ENCODE measurements at regions not wholly inside any gene's neighbourhood (a gene's known extent, or its start where the extent isn't known, plus 50 kb on each side); places are given as distances from the start of the nearest gene placed in this dataset.

GRCh38 chr12:89889062-89889461 is 180.4 kb upstream of the ATP2B1 start:
- Histone ChIP-seq H3K4me2 (ENCODE audit: low read depth, low read length) (no peak overlapping the region), H2AFZ (ENCODE audit: low read length) (no peak overlapping the region), H3K27me3 (replicated peaks; ENCODE audit: insufficient read depth, low read length) (no peaks in the 10 kb centered on the region), H3K9me3 (replicated peaks; ENCODE audit: insufficient read depth, low read length) (no peaks in the 10 kb centered on the region), H3F3A (ENCODE audit: insufficient read depth, low read length) (no peaks in the 10 kb centered on the region), H3K79me2 (ENCODE audit: low read length) (no peaks in the 10 kb centered on the region), H3K4me1 (ENCODE audit: low read length) (no peaks in the 10 kb centered on the region), H4K20me1 (ENCODE audit: insufficient read depth, low read length) (no peaks in the 10 kb centered on the region), H3K36me3 (replicated peaks; ENCODE audit: insufficient read depth, low read length) (no peaks in the 10 kb centered on the region), H3K9ac (ENCODE audit: low read length) (no peak overlapping the region), H3K9me2 (replicated peaks; ENCODE audit: insufficient read depth, low read length) (no peaks in the 10 kb centered on the region), H3K4me3 (ENCODE audit: low read length) (no peak overlapping the region), H3K27ac (ENCODE audit: low read length) (no peak overlapping the region)
- TF ChIP-seq EZH2phosphoT487 (IDR thresholded peaks at IDR 0.05; ENCODE audit: low read length) (no peak), CTCF (IDR thresholded peaks at IDR 0.05; ENCODE audit: low read length) (no peak), EZH2 (optimal IDR thresholded peaks at IDR 0.05; ENCODE audit: low read depth, low read length) (no peak)
- no peak for DNase-seq

GRCh38 chr12:89884952-89885351 is 176.3 kb upstream of the ATP2B1 start:
- H2AFZ ChIP-seq (ENCODE audit: low read length): no peak overlapping the region
- no peak for DNase-seq

GRCh38 chr12:89884416-89884898 is 175.8 kb upstream of the ATP2B1 start:
- H3K9me3 ChIP-seq (replicated peaks; ENCODE audit: insufficient read depth, low read length): no peaks in the 10 kb centered on the region
- H3K27ac ChIP-seq (ENCODE audit: low read length): no peak overlapping the region
- H3K9ac ChIP-seq (ENCODE audit: low read length): no peak overlapping the region
- no peak overlapping the region for H3K4me2 ChIP-seq (ENCODE audit: low read depth, low read length)
- no peaks in the 10 kb centered on the region for H3K27me3 ChIP-seq (replicated peaks; ENCODE audit: insufficient read depth, low read length)
- no peak for DNase-seq
- H2AFZ ChIP-seq (ENCODE audit: low read length): no peak overlapping the region
- H3K4me3 ChIP-seq (ENCODE audit: low read length): no peak overlapping the region
- H3K36me3 ChIP-seq (replicated peaks; ENCODE audit: insufficient read depth, low read length): no peaks in the 10 kb centered on the region
- TF ChIP-seq EZH2phosphoT487 (IDR thresholded peaks at IDR 0.05; ENCODE audit: low read length) (no peak), CTCF (IDR thresholded peaks at IDR 0.05; ENCODE audit: low read length) (no peak), EZH2 (optimal IDR thresholded peaks at IDR 0.05; ENCODE audit: low read depth, low read length) (no peak)
- H3K4me1 ChIP-seq (ENCODE audit: low read length): peaks cover 9% of the 10 kb centered on the region; the same call in 1 of the 2 replicates
- H3K9me2 ChIP-seq (replicated peaks; ENCODE audit: insufficient read depth, low read length): no peaks in the 10 kb centered on the region
- no peaks in the 10 kb centered on the region for H4K20me1 ChIP-seq (ENCODE audit: insufficient read depth, low read length)
- no peaks in the 10 kb centered on the region for H3K79me2 ChIP-seq (ENCODE audit: low read length)
- no peaks in the 10 kb centered on the region for H3F3A ChIP-seq (ENCODE audit: insufficient read depth, low read length)

More at GRCh38 chr12:89884952-89885351, 176.3 kb upstream of the ATP2B1 start:
- Histone ChIP-seq H3K79me2 (ENCODE audit: low read length) (no peaks in the 10 kb centered on the region), H3K9me2 (replicated peaks; ENCODE audit: insufficient read depth, low read length) (no peaks in the 10 kb centered on the region), H3K27me3 (replicated peaks; ENCODE audit: insufficient read depth, low read length) (no peaks in the 10 kb centered on the region), H3F3A (ENCODE audit: insufficient read depth, low read length) (no peaks in the 10 kb centered on the region), H3K9ac (ENCODE audit: low read length) (no peak overlapping the region), H4K20me1 (ENCODE audit: insufficient read depth, low read length) (no peaks in the 10 kb centered on the region), H3K4me1 (ENCODE audit: low read length) (peaks cover 9% of the 10 kb centered on the region; the same call in 1 of the 2 replicates), H3K9me3 (replicated peaks; ENCODE audit: insufficient read depth, low read length) (no peaks in the 10 kb centered on the region), H3K27ac (ENCODE audit: low read length) (no peak overlapping the region), H3K36me3 (replicated peaks; ENCODE audit: insufficient read depth, low read length) (no peaks in the 10 kb centered on the region), H3K4me3 (ENCODE audit: low read length) (no peak overlapping the region), H3K4me2 (ENCODE audit: low read depth, low read length) (no peak overlapping the region)
- TF ChIP-seq EZH2 (optimal IDR thresholded peaks at IDR 0.05; ENCODE audit: low read depth, low read length) (no peak), EZH2phosphoT487 (IDR thresholded peaks at IDR 0.05; ENCODE audit: low read length) (no peak), CTCF (IDR thresholded peaks at IDR 0.05; ENCODE audit: low read length) (no peak)
